Uterus (tissue), 2 donors: ENCODE measurements at regions not wholly inside any gene's neighbourhood (a gene's known extent, or its start where the extent isn't known, plus 50 kb on each side); places are given as distances from the start of the nearest gene placed in this dataset.

ENCODE experiments used
- CTCF ChIP-seq, 4 experiments: fragments of 200-600 bp in 2 of 4; fragments of 450-650 bp in 2 of 4; sonication (generic) in 2 of 4; IDR thresholded peaks; one replicate each; pipeline ENCODE4 v1.5.1; 2016 to 2019; ENCODE audit warnings: antibody characterized with exemption in 4 of 4, mild to moderate bottlenecking in 2 of 4, moderate library complexity in 1 of 4
- POLR2A ChIP-seq, 2 donors: fragments of 450-650 bp; IDR thresholded peaks; one replicate each; pipeline ENCODE4 v1.6.1; 2016; ENCODE audit warnings: antibody characterized with exemption in 2 of 2, mild to moderate bottlenecking in 1 of 2, moderate library complexity in 1 of 2

GRCh38 chr1:78331799-78332198 is 159.0 kb upstream of the PTGFR start:
- TF ChIP-seq POLR2A (IDR thresholded peaks at IDR 0.05) (no peak), CTCF (IDR thresholded peaks at IDR 0.05) (no peak)
